ENCODE measurements at regions not wholly inside any gene's neighbourhood (a gene's known extent, or its start where the extent isn't known, plus 50 kb on each side); places are given as distances from the start of the nearest gene placed in this dataset.

DNA sequence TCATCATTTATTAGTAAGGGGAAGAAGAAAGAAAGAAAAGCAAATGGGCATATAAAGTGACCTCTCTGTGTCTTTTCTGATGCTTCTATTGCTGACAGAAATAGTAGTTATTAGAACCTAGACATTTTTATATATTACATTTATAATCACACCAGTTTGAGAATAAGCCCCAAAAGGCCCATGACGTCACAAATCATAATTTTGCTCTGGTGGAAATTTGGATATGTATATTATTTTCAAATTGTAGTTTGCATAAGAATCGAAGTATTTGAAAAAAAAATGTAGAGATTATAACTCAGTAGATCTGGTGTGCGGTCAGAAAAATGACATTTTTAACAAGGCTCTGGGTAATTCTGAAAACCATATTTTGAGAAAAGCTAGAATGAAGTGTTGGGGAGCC lies 101.2 kb upstream of the STEAP1 start (continued):
- no peak for TF ChIP-seq E2F3 (CRISPR knock-in tag; IDR thresholded peaks at IDR 0.05)
- TF ChIP-seq CTBP1 (IDR thresholded peaks at IDR 0.05; ENCODE audit: borderline replicate concordance) = no peak
- no peak for TF ChIP-seq ZKSCAN3 (CRISPR knock-in tag; IDR thresholded peaks at IDR 0.05)
- TF ChIP-seq RBM34 (IDR thresholded peaks at IDR 0.05; ENCODE audit: borderline replicate concordance, insufficient read depth, low read length) = no peak
- no peak for TF ChIP-seq E2F5 (CRISPR knock-in tag; IDR thresholded peaks at IDR 0.05)
- TF ChIP-seq USF2 (CRISPR knock-in tag; IDR thresholded peaks at IDR 0.05) = no peak
- no peak for TF ChIP-seq NUFIP1 (IDR thresholded peaks at IDR 0.05; ENCODE audit: partially characterized antibody)
- no peak for TF ChIP-seq ZNF57 (CRISPR knock-in tag; IDR thresholded peaks at IDR 0.05)
- no peak for TF ChIP-seq SRSF3 (IDR thresholded peaks at IDR 0.05; ENCODE audit: insufficient read depth, low read length)
- no peak for TF ChIP-seq CBX3 (IDR thresholded peaks at IDR 0.05; ENCODE audit: borderline replicate concordance in 1 of 2, low read length in 2 of 2)
- no peak for TF ChIP-seq OTX1 (CRISPR knock-in tag; IDR thresholded peaks at IDR 0.05)

DNA sequence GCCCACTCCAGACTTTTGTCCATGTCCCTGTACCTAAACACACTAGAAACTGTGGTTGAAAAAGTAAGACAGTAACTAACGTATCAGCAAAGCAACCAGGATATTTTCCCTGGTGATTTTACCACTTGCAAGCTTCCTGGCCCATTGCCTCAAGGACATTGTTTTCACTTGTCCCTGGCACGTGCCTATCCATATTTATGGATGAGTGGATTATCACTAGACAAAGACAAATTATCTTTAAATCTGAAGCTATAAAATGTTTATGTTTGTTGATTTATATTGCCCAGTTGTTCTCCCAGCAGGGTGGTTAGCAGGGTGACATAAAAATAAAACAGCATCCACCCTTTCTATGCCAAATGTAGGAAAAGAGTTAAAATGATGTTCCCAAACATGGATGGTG lies 93.2 kb upstream of the STEAP1 start:
- FAIRE-seq = no peak
- ChIA-PET POLR2A (no interaction called here), CTCF (ENCODE audit: low intra/inter-chr PET ratio) (no interaction called here)
- Histone ChIP-seq H4K20me1 (replicated peaks; ENCODE audit: control insufficient read depth, insufficient read depth, low read length) (no peaks in the 10 kb centered on the region), H3K27me3 (ENCODE audit: control insufficient read depth in 2 of 2, insufficient read depth in 2 of 2, low read length in 2 of 2) (no peaks in the 10 kb centered on the region), H3K36me3 (ENCODE audit: control insufficient read depth, insufficient read depth, low read length) (no peaks in the 10 kb centered on the region), H2AFZ (ENCODE audit: low read depth, low read length) (no peak overlapping the region), H3K4me2 (ENCODE audit: insufficient read depth, low read length) (no peak overlapping the region), H3K9me1 (ENCODE audit: control insufficient read depth, insufficient read depth, low read length) (no peaks in the 10 kb centered on the region), H3K79me2 (ENCODE audit: control insufficient read depth, insufficient read depth, low read length) (no peaks in the 10 kb centered on the region), H3K9ac (ENCODE audit: insufficient read depth in 1 of 2, low read depth in 2 of 2, low read length in 2 of 2) (no peak overlapping the region), H3K9me3 (replicated peaks; ENCODE audit: control insufficient read depth, insufficient read depth, low read depth, low read length) (no peaks in the 10 kb centered on the region), H3K4me3 (no peak overlapping the region), H3K4me1 (replicated peaks in 1 of 2; ENCODE audit: control insufficient read depth in 2 of 2, insufficient read depth in 2 of 2, low read length in 2 of 2) (no peaks in the 10 kb centered on the region), H3K27ac (ENCODE audit: extremely low read depth, low read depth, low read length) (no peak overlapping the region)
- no peak for DNase-seq (ENCODE audit: extremely low read depth in 1 of 4, low spot score in 3 of 4)
- BruUV-seq (replicated peaks) = no TSS peak
- TF ChIP-seq ZBTB17 (CRISPR knock-in tag; IDR thresholded peaks at IDR 0.05) (no peak), SMAD2 (IDR thresholded peaks at IDR 0.05; ENCODE audit: low read depth, low read length) (no peak), PCBP2 (IDR thresholded peaks at IDR 0.05; ENCODE audit: low read depth, low read length, poor library complexity, severe bottlenecking) (no peak), MCM3 (IDR thresholded peaks at IDR 0.05) (no peak), SUPT5H (IDR thresholded peaks at IDR 0.05) (no peak), MXI1 (IDR thresholded peaks at IDR 0.05; ENCODE audit: low read depth, low read length) (no peak), HLTF (IDR thresholded peaks at IDR 0.05) (no peak), RHOXF2B (CRISPR knock-in tag; conservative IDR thresholded peaks at IDR 0.05) (no peak), PHF8 (IDR thresholded peaks at IDR 0.05; ENCODE audit: borderline replicate concordance, low read length) (no peak), HNRNPL (IDR thresholded peaks at IDR 0.05; ENCODE audit: low read depth, low read length) (no peak), ZNF431 (CRISPR knock-in tag; IDR thresholded peaks at IDR 0.05) (no peak), HOXB6 (CRISPR knock-in tag; IDR thresholded peaks at IDR 0.05; ENCODE audit: borderline replicate concordance) (no peak), RFX7 (CRISPR knock-in tag; IDR thresholded peaks at IDR 0.05) (no peak), NCOA6 (IDR thresholded peaks at IDR 0.05) (no peak)
- in situ Hi-C loops (cut with MboI) (no loop called here), intact Hi-C loops (cut with micrococcal nuclease) (no loop called here)
- 0% methylated on average over 2 of the region's 2 CpGs for WGBS (ENCODE audit: insufficient coverage, low coverage, missing lambda C conversion rate)
- no peak for ATAC-seq

All from K562 (cell line).